GM21423 (cell line): ENCODE measurements at regions not wholly inside any gene's neighbourhood (a gene's known extent, or its start where the extent isn't known, plus 50 kb on each side); places are given as distances from the start of the nearest gene placed in this dataset.
"Not testable (repeated sequence)": the region's sequence is repeated elsewhere in the genome, so short reads cannot be mapped to it uniquely, and the experiment has no call there.

Experiments used
- ATAC-seq: cut with Tn5 transposase; IDR thresholded peaks from one replicate; pipeline ENCODE4 v1.9.1; 2021; ENCODE audit warnings: mild to moderate bottlenecking, moderate library complexity; ENCODE audit not compliant: unreplicated experiment

- ATAC-seq = no peak
Measured at GRCh38 chr15:39503526-39503925, 77.4 kb upstream of the THBS1 start.

- no peak for ATAC-seq
Measured at GRCh38 chr15:39504808-39505207, 76.1 kb upstream of the THBS1 start.

- no peak for ATAC-seq
Measured at GRCh38 chr15:39506146-39506545, 74.7 kb upstream of the THBS1 start.

- no peak for ATAC-seq
Measured at GRCh38 chr15:39508536-39508935, 72.3 kb upstream of the THBS1 start.

- no peak for ATAC-seq
Measured at GRCh38 chr15:39510001-39510701, 70.7 kb upstream of the THBS1 start.

- no peak for ATAC-seq
Measured at GRCh38 chr15:39511000-39511915, 69.6 kb upstream of the THBS1 start.

- ATAC-seq = no peak
Measured at GRCh38 chr15:39511916-39512260, 69.0 kb upstream of the THBS1 start.

- no peak for ATAC-seq
Measured at GRCh38 chr15:39512643-39513042, 68.2 kb upstream of the THBS1 start.

- no peak for ATAC-seq
Measured at GRCh38 chr15:39513936-39514335, 66.9 kb upstream of the THBS1 start.

GRCh38 chr15:39514933-39515332 lies 65.9 kb upstream of the THBS1 start:
- no peak for ATAC-seq

GRCh38 chr15:39515765-39516164 lies 65.1 kb upstream of the THBS1 start:
- no peak for ATAC-seq

GRCh38 chr15:39517122-39517855 lies 63.6 kb upstream of the THBS1 start:
- no peak for ATAC-seq

- not testable (repeated sequence) for ATAC-seq
Measured at GRCh38 chr15:39523968-39524367, 56.9 kb upstream of the THBS1 start.

- ATAC-seq = no peak
Measured at GRCh38 chr15:39529457-39529856, 51.4 kb upstream of the THBS1 start.

GRCh38 chr15:39530480-39531342 lies 50.2 kb upstream of the THBS1 start:
- no peak for ATAC-seq
